ENCODE measurements at regions not wholly inside any gene's neighbourhood (a gene's known extent, or its start where the extent isn't known, plus 50 kb on each side); places are given as distances from the start of the nearest gene placed in this dataset.

DNA sequence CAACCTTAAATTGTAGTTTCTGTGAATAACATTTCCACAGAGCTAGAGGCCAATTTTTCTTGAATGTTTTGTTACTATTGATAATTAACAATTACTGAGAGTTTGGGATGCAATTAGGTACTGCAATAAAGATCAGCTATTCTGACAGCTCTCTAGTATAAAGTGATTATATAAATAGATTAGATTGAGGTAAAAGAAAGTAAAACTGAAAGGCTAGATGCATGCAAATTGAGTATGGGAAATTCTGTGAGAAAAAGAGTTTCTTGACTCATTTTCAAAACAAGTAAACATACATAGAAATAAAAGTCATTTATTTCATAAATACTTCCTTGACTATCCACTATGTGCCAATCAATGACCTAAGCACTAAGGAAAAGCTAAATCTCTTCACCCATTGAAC is 1087.5 kb upstream of the ATXN8OS start:
- TF ChIP-seq CTCF (IDR thresholded peaks at IDR 0.05) (no peak), POLR2AphosphoS5 (IDR thresholded peaks at IDR 0.05) (no peak)

Data from sigmoid colon (tissue), 4 donors.